ENCODE measurements at regions not wholly inside any gene's neighbourhood (a gene's known extent, or its start where the extent isn't known, plus 50 kb on each side); places are given as distances from the start of the nearest gene placed in this dataset.

- Mint-ChIP-seq H3K9me3 (ENCODE audit: unreplicated experiment) (no peaks in the 10 kb centered on the region), H3K4me1 (ENCODE audit: unreplicated experiment) (peaks cover 12% of the 10 kb centered on the region), H3K27me3 (ENCODE audit: unreplicated experiment) (peaks cover 3% of the 10 kb centered on the region), H3K27ac (ENCODE audit: unreplicated experiment) (no peak overlapping the region), H3K4me3 (ENCODE audit: unreplicated experiment) (no peak overlapping the region), H3K36me3 (ENCODE audit: low read depth, unreplicated experiment) (no peaks in the 10 kb centered on the region)
- no peak for DNase-seq (ENCODE audit: low spot score)
- no peak for TF ChIP-seq CTCF (IDR thresholded peaks at IDR 0.05; ENCODE audit: unreplicated experiment)
Observed at GRCh38 chr4:19539201-19539600, 712.5 kb upstream of the SLIT2 start.

- TF ChIP-seq CTCF (IDR thresholded peaks at IDR 0.05; ENCODE audit: unreplicated experiment), result no peak
- Mint-ChIP-seq H3K9me3 (ENCODE audit: unreplicated experiment) (no peaks in the 10 kb centered on the region), H3K4me3 (ENCODE audit: unreplicated experiment) (no peak overlapping the region), H3K36me3 (ENCODE audit: low read depth, unreplicated experiment) (no peaks in the 10 kb centered on the region), H3K4me1 (ENCODE audit: unreplicated experiment) (peaks cover 8% of the 10 kb centered on the region), H3K27ac (ENCODE audit: unreplicated experiment) (no peak overlapping the region), H3K27me3 (ENCODE audit: unreplicated experiment) (peaks cover 3% of the 10 kb centered on the region)
- DNase-seq (ENCODE audit: low spot score), result no peak
Observed at GRCh38 chr4:19534159-19534558, 717.5 kb upstream of the SLIT2 start.

- Mint-ChIP-seq H3K36me3 (ENCODE audit: low read depth, unreplicated experiment) (no peaks in the 10 kb centered on the region), H3K27me3 (ENCODE audit: unreplicated experiment) (no peaks in the 10 kb centered on the region), H3K4me1 (ENCODE audit: unreplicated experiment) (no peaks in the 10 kb centered on the region), H3K4me3 (ENCODE audit: unreplicated experiment) (no peak overlapping the region), H3K9me3 (ENCODE audit: unreplicated experiment) (no peaks in the 10 kb centered on the region), H3K27ac (ENCODE audit: unreplicated experiment) (no peak overlapping the region)
- DNase-seq (ENCODE audit: low spot score), result no peak
- no peak for TF ChIP-seq CTCF (IDR thresholded peaks at IDR 0.05; ENCODE audit: unreplicated experiment)
Observed at GRCh38 chr4:19531906-19532848, 719.5 kb upstream of the SLIT2 start.

- no peaks in the 10 kb centered on the region for H3K9me3 Mint-ChIP-seq (ENCODE audit: unreplicated experiment)
- no peaks in the 10 kb centered on the region for H3K27me3 Mint-ChIP-seq (ENCODE audit: unreplicated experiment)
- DNase-seq (ENCODE audit: low spot score), result no peak
- H3K4me3 Mint-ChIP-seq (ENCODE audit: unreplicated experiment), result no peak overlapping the region
- no peaks in the 10 kb centered on the region for H3K4me1 Mint-ChIP-seq (ENCODE audit: unreplicated experiment)
- no peak for TF ChIP-seq CTCF (IDR thresholded peaks at IDR 0.05; ENCODE audit: unreplicated experiment)
- no peak overlapping the region for H3K27ac Mint-ChIP-seq (ENCODE audit: unreplicated experiment)
- no peaks in the 10 kb centered on the region for H3K36me3 Mint-ChIP-seq (ENCODE audit: low read depth, unreplicated experiment)
Observed at GRCh38 chr4:19523964-19524363, 727.7 kb upstream of the SLIT2 start.

GRCh38 chr4:19522966-19523365, 728.7 kb upstream of the SLIT2 start:
- Mint-ChIP-seq H3K4me3 (ENCODE audit: unreplicated experiment) (no peak overlapping the region), H3K27ac (ENCODE audit: unreplicated experiment) (no peak overlapping the region), H3K36me3 (ENCODE audit: low read depth, unreplicated experiment) (no peaks in the 10 kb centered on the region), H3K27me3 (ENCODE audit: unreplicated experiment) (no peaks in the 10 kb centered on the region), H3K4me1 (ENCODE audit: unreplicated experiment) (no peaks in the 10 kb centered on the region), H3K9me3 (ENCODE audit: unreplicated experiment) (no peaks in the 10 kb centered on the region)
- DNase-seq (ENCODE audit: low spot score), result no peak
- TF ChIP-seq CTCF (IDR thresholded peaks at IDR 0.05; ENCODE audit: unreplicated experiment), result no peak

Data from endothelial cell (in vitro differentiated cells).